ENCODE measurements at regions not wholly inside any gene's neighbourhood (a gene's known extent, or its start where the extent isn't known, plus 50 kb on each side); places are given as distances from the start of the nearest gene placed in this dataset.

- TF ChIP-seq CTCF (IDR thresholded peaks at IDR 0.05; ENCODE audit: poor library complexity) = no peak
- no peak for TF ChIP-seq EZH2 (IDR thresholded peaks at IDR 0.05; ENCODE audit: borderline replicate concordance)
These were observed 372.1 kb upstream of the MKI67 start for GRCh38 chr10:128498378-128498730.
